HPDE6-E6E7 (cell line): ENCODE measurements at regions not wholly inside any gene's neighbourhood (a gene's known extent, or its start where the extent isn't known, plus 50 kb on each side); places are given as distances from the start of the nearest gene placed in this dataset.
"Not testable (repeated sequence)": the region's sequence is repeated elsewhere in the genome, so short reads cannot be mapped to it uniquely, and the experiment has no call there.

Experiments
- DNase-seq: peaks from one replicate; pipeline ENCODE4 v3.0.0; 2011; ENCODE audit warnings: missing footprints; ENCODE audit errors: extremely low spot score

DNA sequence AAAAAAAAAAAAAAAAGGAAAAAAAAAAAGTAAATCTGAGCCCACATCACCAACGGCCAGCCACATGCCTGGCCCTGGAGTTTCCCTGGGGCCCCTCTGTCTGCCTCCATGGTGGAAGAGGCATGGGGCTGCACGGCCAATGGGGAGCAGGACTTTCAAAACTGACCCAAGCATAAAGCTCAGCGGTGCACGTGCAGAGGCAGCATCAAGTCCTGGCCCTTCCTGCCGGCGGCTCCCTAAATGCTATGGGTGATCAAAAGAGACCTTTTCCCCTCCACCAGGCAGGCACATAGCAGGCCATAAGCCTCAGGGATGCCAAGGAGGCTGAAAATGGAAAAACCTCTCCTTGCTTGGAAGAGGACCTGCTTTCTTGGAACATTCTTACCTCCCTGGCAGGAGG is 94.3 kb downstream of the OAT start:
- DNase-seq = no peak

DNA sequence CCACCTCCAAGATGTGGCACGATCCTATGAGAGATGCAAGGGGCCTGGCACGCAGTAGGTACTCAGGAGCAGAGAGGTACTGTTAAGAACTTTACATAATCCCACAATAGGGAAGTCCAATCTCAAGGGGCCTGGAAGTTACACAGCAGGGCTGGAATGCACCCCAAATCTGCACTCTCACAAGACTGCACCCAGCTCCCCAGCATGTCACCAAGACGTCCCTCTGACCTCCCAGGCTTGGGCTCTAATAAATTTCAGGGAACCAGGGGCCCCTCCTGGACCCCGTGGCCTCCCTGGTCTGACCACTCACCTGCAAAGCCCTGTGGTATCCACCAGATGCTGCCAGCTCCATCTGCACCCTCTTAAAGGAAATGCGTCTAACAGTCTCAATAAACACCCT is 94.9 kb downstream of the OAT start:
- DNase-seq = no peak

GRCh38 chr10:124323111-124323725 is 95.5 kb downstream of the OAT start:
- DNase-seq = no peak

- DNase-seq = no peak
These were observed 96.3 kb downstream of the OAT start for GRCh38 chr10:124322191-124322980.

GRCh38 chr10:124321433-124322089 is 97.2 kb downstream of the OAT start:
- no peak for DNase-seq

- no peak for DNase-seq
These were observed 97.8 kb downstream of the OAT start for GRCh38 chr10:124320778-124321432.

GRCh38 chr10:124319926-124320391 is 98.8 kb downstream of the OAT start:
- DNase-seq = no peak

- not testable (repeated sequence) for DNase-seq
These were observed 99.2 kb downstream of the OAT start for GRCh38 chr10:124319520-124319919.

DNA sequence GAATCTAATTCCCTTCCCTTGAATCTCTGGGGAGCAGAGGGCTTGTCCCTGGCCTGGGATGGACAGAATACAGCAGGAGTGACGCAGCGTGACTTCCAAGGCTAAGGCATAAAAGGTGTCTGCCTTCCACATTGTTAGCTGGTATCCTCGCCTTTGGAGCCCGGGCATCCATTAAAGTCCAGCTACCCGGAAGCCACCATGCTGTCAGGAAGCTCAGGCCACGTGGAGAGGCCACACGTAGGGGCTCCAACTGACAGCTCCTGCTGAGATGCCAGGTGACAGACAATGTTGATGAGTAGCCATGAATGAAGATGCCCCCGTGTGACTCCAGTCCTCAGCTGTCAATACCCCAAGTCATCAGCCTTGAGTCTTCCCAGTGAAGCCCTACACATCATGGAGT is 99.9 kb downstream of the OAT start:
- no peak for DNase-seq

DNA sequence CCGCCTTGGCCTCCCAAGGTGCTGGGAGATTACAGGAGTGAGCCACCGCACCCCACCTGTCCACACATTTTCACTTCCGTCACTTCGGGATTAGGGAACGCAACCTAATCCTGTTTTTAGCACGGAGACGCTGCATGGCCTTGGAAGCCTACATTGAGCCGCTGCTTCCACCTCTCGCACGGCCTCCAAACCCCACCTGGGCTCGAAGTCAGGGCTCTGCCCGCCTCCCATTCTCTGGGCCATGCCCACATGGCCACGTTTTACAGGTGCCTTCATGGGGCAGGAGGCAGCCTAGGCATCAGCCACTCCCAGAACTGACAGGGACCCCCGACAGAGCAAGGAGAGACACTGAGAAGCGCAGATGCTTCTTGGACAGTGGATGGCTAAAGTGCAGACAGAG is 100.6 kb downstream of the OAT start:
- no peak for DNase-seq

- no peak for DNase-seq
These were observed 102.4 kb downstream of the OAT start for GRCh38 chr10:124316326-124316725.

GRCh38 chr10:124315591-124316270 is 103.0 kb downstream of the OAT start:
- DNase-seq = no peak

DNA sequence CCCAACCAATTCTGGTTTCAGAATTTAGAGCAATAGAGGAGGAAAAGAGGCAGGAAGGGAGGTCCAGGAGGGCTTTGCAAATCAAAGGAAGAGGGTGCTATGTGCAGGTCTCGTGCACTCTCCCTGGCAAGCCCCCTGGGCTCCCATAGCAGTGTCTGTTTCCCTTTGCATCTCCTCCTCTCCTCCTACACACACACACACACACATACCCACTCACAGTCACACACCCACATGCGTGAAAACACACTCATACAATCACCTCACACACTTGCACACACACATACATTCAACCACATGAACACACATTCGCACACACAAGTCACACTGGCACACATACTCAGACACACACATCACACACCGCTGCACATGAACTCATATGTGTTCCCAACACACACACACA is 105.3 kb downstream of the OAT start:
- DNase-seq = no peak

DNA sequence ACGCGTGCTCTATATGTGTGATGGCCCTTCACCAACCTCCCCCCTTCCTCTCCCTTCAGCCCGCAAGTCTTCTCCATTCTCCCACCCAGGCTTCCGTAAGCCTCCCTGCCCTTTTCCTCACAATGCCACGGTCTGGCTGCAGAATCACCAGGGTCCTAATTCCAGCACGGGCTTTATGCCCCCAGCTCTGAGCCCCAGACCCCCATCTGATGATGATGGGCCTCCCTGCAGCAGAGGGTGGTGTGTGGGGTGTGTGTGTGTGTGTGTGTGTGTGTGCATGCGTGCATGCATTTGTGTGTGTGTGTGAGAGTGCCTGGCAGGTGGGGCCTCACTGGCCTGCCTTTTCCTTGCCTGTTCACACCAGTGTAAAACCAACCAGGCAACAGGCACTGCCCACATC is 109.9 kb downstream of the OAT start:
- DNase-seq = no peak

DNA sequence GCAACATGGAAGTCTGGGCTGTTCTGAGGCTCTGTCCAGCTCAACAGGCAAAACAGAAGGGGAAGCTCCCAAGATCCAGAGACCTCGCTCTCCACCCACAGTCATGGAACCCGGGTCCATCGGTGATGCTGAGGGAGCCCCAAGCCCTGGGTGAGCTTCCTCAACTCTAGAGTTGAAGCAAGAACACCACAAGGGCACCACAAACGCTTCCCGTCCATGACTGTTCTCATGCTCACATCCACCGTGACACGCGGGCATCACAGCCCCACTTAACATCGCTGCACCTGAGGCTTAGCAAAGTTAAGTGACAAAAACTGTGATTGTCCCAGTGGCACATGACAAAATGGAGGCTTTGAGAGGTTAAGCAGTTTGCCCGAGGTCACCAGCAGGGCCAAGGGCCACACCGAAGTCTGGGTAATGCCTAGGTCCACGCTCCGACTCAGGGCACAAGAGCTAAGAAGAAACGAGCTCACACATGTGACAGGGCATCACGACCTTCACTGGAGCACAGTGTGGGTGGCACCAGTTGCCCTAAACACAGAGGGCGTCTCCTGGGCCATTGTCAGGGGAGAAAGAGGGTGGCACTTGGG is 110.6 kb downstream of the OAT start:
- DNase-seq = no peak

DNA sequence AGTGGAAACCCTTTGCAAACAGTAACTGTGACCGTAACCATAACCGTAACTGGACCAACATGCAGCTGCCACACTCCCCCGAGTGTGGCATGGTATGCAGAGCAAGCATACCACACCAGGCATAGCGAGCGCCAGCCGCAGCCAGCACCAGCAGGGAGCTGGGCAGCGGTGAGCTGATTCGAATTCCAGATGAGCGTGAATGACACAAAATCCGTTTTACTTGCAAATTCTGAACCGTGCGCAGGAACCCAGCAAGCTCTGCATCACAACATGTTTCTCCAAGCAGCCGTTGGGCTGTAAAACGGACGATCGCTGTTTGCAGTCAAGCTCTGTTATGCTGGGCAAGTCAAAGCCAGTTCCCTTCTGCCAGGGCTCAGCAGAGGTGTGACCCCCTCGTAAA is 111.1 kb downstream of the OAT start:
- DNase-seq = no peak

GRCh38 chr10:124306922-124307371 is 111.8 kb downstream of the OAT start:
- no peak for DNase-seq

- no peak for DNase-seq
These were observed 112.2 kb downstream of the OAT start for GRCh38 chr10:124306520-124306919.

GRCh38 chr10:124305984-124306383 is 112.7 kb downstream of the OAT start:
- no peak for DNase-seq

DNA sequence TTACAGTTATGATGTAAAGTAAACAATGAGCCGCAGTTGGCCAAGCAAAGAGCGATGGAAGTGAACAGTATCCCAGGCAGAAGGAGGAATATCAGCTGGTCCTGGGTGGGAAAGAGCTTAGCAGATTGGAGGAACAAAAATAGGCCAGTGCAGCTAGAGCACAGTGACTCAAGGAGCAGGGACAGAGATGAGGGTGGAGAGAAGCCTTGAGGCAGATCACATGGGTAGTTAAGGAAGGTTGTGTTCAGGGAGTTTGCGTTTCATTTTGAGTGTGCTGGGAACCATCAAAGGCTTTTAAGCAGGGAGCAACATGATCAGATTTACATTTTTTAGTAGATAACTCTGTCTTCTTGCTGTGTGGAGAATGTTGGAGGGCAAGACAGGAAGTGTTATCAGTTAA is 113.6 kb downstream of the OAT start:
- DNase-seq = no peak

DNA sequence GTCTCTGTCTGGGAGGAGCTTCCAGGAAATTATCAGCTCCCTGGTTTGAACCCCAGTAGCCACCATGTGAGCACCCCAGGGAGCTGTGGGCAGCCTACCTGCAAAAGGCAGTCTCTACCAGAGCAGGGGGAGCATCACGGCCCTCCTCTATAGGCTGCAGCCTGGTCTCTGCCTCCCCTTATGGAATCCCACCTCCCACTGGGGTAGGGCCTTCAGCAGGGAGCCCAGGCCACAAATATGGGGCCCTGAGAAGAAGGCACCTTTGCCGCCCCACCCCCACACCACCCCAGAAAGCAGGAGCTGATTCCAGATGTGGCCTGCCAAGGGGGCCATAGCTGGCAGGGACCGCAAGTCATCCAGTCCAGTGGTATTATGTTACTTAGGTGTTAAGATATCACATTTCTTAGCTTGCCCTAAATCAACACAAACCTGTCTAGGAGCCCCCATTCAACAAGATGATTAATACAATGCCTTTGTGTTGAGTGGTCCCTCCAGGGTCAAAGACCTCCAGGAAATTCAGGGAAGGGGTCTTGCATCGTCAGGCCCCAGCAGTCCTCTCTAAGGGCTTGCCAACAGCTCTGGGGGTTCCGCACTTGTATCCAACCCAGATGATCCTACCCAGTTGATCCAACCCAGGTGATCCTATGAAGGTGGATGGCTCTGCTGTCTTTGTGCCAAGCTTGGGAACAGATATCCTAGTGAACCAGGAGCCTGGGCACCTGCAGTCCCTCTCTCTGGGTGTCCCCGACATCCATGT is 114.9 kb downstream of the OAT start:
- DNase-seq = no peak
